Neural cell (in vitro differentiated cells): ENCODE measurements at regions not wholly inside any gene's neighbourhood (a gene's known extent, or its start where the extent isn't known, plus 50 kb on each side); places are given as distances from the start of the nearest gene placed in this dataset.

Experiments used
- CTCF ChIP-seq: fragments of 450-650 bp; IDR thresholded peaks from 2 replicates; pipeline ENCODE4 v1.5.1; 2014; ENCODE audit warnings: antibody characterized with exemption, mild to moderate bottlenecking, moderate library complexity; ENCODE audit not compliant: poor library complexity, severe bottlenecking
- EP300 ChIP-seq: fragments of 450-650 bp; conservative IDR thresholded peaks from 2 replicates; pipeline ENCODE4 v1.6.1; 2014; ENCODE audit warnings: antibody characterized with exemption, mild to moderate bottlenecking, moderate library complexity; ENCODE audit not compliant: poor library complexity, severe bottlenecking
- EZH2 ChIP-seq: fragments of 200-600, 300-800 bp; shearing (Covaris generic), sonication (generic); IDR thresholded peaks from 2 replicates; pipeline ENCODE4 v1.6.1; 2014; ENCODE audit warnings: antibody characterized with exemption, low read length, borderline replicate concordance, mild to moderate bottlenecking; ENCODE audit not compliant: insufficient read depth, poor library complexity, severe bottlenecking
- MXI1 ChIP-seq: fragments of 450-650 bp; conservative IDR thresholded peaks from 2 replicates; pipeline ENCODE4 v1.6.1; 2014; ENCODE audit warnings: antibody characterized with exemption, mild to moderate bottlenecking; ENCODE audit not compliant: poor library complexity, severe bottlenecking
- POLR2AphosphoS5 ChIP-seq: IDR thresholded peaks from 2 replicates; pipeline ENCODE4 v1.6.1; 2012
- RAD21 ChIP-seq: fragments of 450-650 bp; conservative IDR thresholded peaks from 2 replicates; pipeline ENCODE4 v1.6.1; 2014; ENCODE audit warnings: antibody characterized with exemption, mild to moderate bottlenecking, moderate library complexity
- SMC3 ChIP-seq: fragments of 450-650 bp; conservative IDR thresholded peaks from 2 replicates; pipeline ENCODE4 v1.6.1; 2014; ENCODE audit warnings: antibody characterized with exemption, mild to moderate bottlenecking, moderate library complexity; ENCODE audit not compliant: poor library complexity

- TF ChIP-seq CTCF (no peak), EZH2 (no peak), POLR2AphosphoS5 (no peak), SMC3 (no peak), EP300 (no peak), MXI1 (no peak), RAD21 (no peak)
These were observed 291.1 kb downstream of the TRIML1 start for GRCh38 chr4:188430384-188430783.
